Psoas muscle (tissue), 7 donors: ENCODE measurements at regions not wholly inside any gene's neighbourhood (a gene's known extent, or its start where the extent isn't known, plus 50 kb on each side); places are given as distances from the start of the nearest gene placed in this dataset.

Experiments
- ATAC-seq, 4 donors: fragments of 200-7000 bp; cut with Tn5 transposase; one replicate each; pipeline ENCODE4 v1.9.1; 2020; ENCODE audit warnings: moderate library complexity in 3 of 4, mild to moderate bottlenecking in 2 of 4
- DNase-seq, 2 donors: peaks; one replicate each; pipeline ENCODE4 v3.0.0-alpha.2; 2020
- H3K27ac ChIP-seq: fragments of 200-600 bp; one replicate; pipeline ENCODE4 v1.8.0; 2022
- H3K27me3 ChIP-seq, 3 donors: fragments of 200-600 bp in 1 of 3; one replicate each; pipeline versions ENCODE4 v1.6.1 to v1.8.0; 2013 to 2022; ENCODE audit warnings: low read length in 2 of 3, mild to moderate bottlenecking in 2 of 3, moderate library complexity in 1 of 3; ENCODE audit not compliant: insufficient read depth in 3 of 3
- H3K36me3 ChIP-seq, 2 donors: fragments of 200-600 bp in 1 of 2; one replicate each; pipeline versions ENCODE4 v1.6.1 to v1.8.0; 2013 to 2022; ENCODE audit warnings: low read depth in 1 of 2, mild to moderate bottlenecking in 1 of 2, moderate library complexity in 1 of 2; ENCODE audit not compliant: insufficient read depth in 1 of 2
- H3K4me1 ChIP-seq: fragments of 200-600 bp; one replicate; pipeline ENCODE4 v1.8.0; 2022
- H3K4me3 ChIP-seq: fragments of 200-600 bp; one replicate; pipeline ENCODE4 v1.8.0; 2022; ENCODE audit warnings: mild to moderate bottlenecking
- H3K9me3 ChIP-seq: fragments of 200-600 bp; one replicate; pipeline ENCODE4 v1.8.0; 2022
- CTCF ChIP-seq: fragments of 200-600 bp; IDR thresholded peaks from one replicate; pipeline ENCODE4 v1.8.0; 2022; ENCODE audit warnings: antibody characterized with exemption
- WGBS, 3 donors: extraction: QIAGEN DNeasy Blood & Tissue Kit; methylation state at CpG; one replicate each; pipeline versions ENCODE4 v1.1.6 to v1.1.7; 2013; 5-methylcytosine and 5-hydroxymethylcytosine counted together
- intact Hi-C, 2 donors: fragments of 100-400 bp; cut with DNase I; formaldehyde crosslinking; loops; one replicate each; pipeline versions ENCODE4 v1.11.0 to v1.14.2; 2022
- donor health status: healthy with polysubstance abuse.
- donor health status: DM: no; HTN: no; CAD: no; lungs with moderate emphysema.
- donor health status: Bipolar disorder and iron deficiency.
- donor health status: healthy.
- donor health status: DM: yes; HTN: yes; CAD: no.
- donor health status: DM: no; HTN: no; CAD: no.
- donor health status: DM: yes; HTN: yes; CAD: no.

GRCh38 chr4:26001816-26002215 lies 87.8 kb downstream of the SMIM20 start:
- no peak for TF ChIP-seq CTCF
- ATAC-seq (no peak), DNase-seq (no peak)
- no peak overlapping the region for H3K4me3 ChIP-seq
- H3K4me1 ChIP-seq = no peaks in the 10 kb centered on the region
- H3K27ac ChIP-seq = no peak overlapping the region
- intact Hi-C loops = no loop called here
- WGBS, 3 donors = 86 to 92% (median 87%) methylated on average over 2 of the region's 2 CpGs
- no peaks in the 10 kb centered on the region for H3K27me3 ChIP-seq
- no peaks in the 10 kb centered on the region for H3K36me3 ChIP-seq
- H3K9me3 ChIP-seq = no peaks in the 10 kb centered on the region

GRCh38 chr4:26003056-26003455 lies 89.0 kb downstream of the SMIM20 start:
- 51 to 62% (median 55%) methylated on average over 2 of the region's 2 CpGs for WGBS, 3 donors
- Histone ChIP-seq H3K27me3 (no peaks in the 10 kb centered on the region), H3K36me3 (no peaks in the 10 kb centered on the region), H3K4me1 (no peaks in the 10 kb centered on the region), H3K4me3 (no peak overlapping the region), H3K9me3 (peaks cover 4% of the 10 kb centered on the region), H3K27ac (no peak overlapping the region)
- intact Hi-C loops = no loop called here
- TF ChIP-seq CTCF = no peak
- ATAC-seq = no peak
- no peak for DNase-seq

GRCh38 chr4:26004290-26004689 lies 90.3 kb downstream of the SMIM20 start:
- Histone ChIP-seq H3K36me3 (no peaks in the 10 kb centered on the region), H3K4me1 (no peaks in the 10 kb centered on the region), H3K9me3 (peaks cover 15% of the 10 kb centered on the region), H3K27me3 (no peaks in the 10 kb centered on the region), H3K4me3 (no peak overlapping the region), H3K27ac (no peak overlapping the region)
- no peak for TF ChIP-seq CTCF
- no peak for DNase-seq
- ATAC-seq = no peak
- WGBS, 3 donors = 98 to 100% (median 99%) methylated on average over 1 of the region's 1 CpG
- intact Hi-C loops = no loop called here

- DNase-seq (no peak), ATAC-seq (no peak)
- no peaks in the 10 kb centered on the region for H3K4me1 ChIP-seq
- H3K36me3 ChIP-seq = no peaks in the 10 kb centered on the region
- WGBS, 3 donors = 72 to 78% (median 74%) methylated on average over 4 of the region's 4 CpGs
- no peak overlapping the region for H3K4me3 ChIP-seq
- no peak for TF ChIP-seq CTCF
- intact Hi-C loops = no loop called here
- peaks cover 19% of the 10 kb centered on the region for H3K9me3 ChIP-seq
- no peaks in the 10 kb centered on the region for H3K27me3 ChIP-seq
- no peak overlapping the region for H3K27ac ChIP-seq
Measured at GRCh38 chr4:26005764-26006163, 91.7 kb downstream of the SMIM20 start.

- intact Hi-C loops = no loop called here
Measured at GRCh38 chr4:26008737-26009136, 94.7 kb downstream of the SMIM20 start.

More at GRCh38 chr4:26008737-26009136, 94.7 kb downstream of the SMIM20 start:
- Histone ChIP-seq H3K9me3 (peaks cover 19% of the 10 kb centered on the region), H3K27ac (no peak overlapping the region), H3K4me1 (no peaks in the 10 kb centered on the region), H3K4me3 (no peak overlapping the region), H3K36me3 (no peaks in the 10 kb centered on the region), H3K27me3 (no peaks in the 10 kb centered on the region)
- TF ChIP-seq CTCF = no peak
- ATAC-seq (no peak), DNase-seq (no peak)
- 0% methylated on average over 1 of the region's 1 CpG for WGBS, 3 donors
